KMS-11 (cell line): ENCODE measurements at regions not wholly inside any gene's neighbourhood (a gene's known extent, or its start where the extent isn't known, plus 50 kb on each side); places are given as distances from the start of the nearest gene placed in this dataset.

ENCODE experiments used
- H2AFZ ChIP-seq: fragments of 200-600 bp; sonication (generic); 2 replicates; pipeline ENCODE4 v1.6.1; 2016; ENCODE audit warnings: antibody characterized with exemption, mixed run types, low read depth
- H3K27ac ChIP-seq: fragments of 200-600 bp; sonication (generic); 2 replicates; pipeline ENCODE4 v1.6.1; 2016; ENCODE audit warnings: mild to moderate bottlenecking, mixed run types
- H3K27me3 ChIP-seq: fragments of 200-600 bp; sonication (generic); 2 replicates; pipeline ENCODE4 v1.6.1; 2017; ENCODE audit warnings: mild to moderate bottlenecking, low read depth, mixed run types, moderate library complexity; ENCODE audit not compliant: insufficient read depth
- H3K36me3 ChIP-seq: fragments of 200-600 bp; sonication (generic); 2 replicates; pipeline ENCODE4 v1.6.1; 2017; ENCODE audit warnings: mild to moderate bottlenecking, mixed run types; ENCODE audit not compliant: insufficient read depth
- H3K4me1 ChIP-seq: fragments of 200-600 bp; sonication (generic); 2 replicates; pipeline ENCODE4 v1.6.1; 2016; ENCODE audit warnings: mild to moderate bottlenecking, low read depth, mixed run types; ENCODE audit not compliant: poor library complexity, severe bottlenecking
- H3K4me2 ChIP-seq: fragments of 200-600 bp; sonication (generic); 2 replicates; pipeline ENCODE4 v1.7.0; 2016; ENCODE audit warnings: mild to moderate bottlenecking, mixed run types
- H3K4me3 ChIP-seq: fragments of 200-600 bp; sonication (generic); IDR thresholded peaks from 2 replicates; pipeline ENCODE4 v1.6.1; 2017; ENCODE audit warnings: low read depth, low read length, mixed read lengths; ENCODE audit not compliant: insufficient read depth
- H3K79me2 ChIP-seq: fragments of 200-600 bp; sonication (generic); 2 replicates; pipeline ENCODE4 v1.6.1; 2016; ENCODE audit warnings: low read depth, mixed run types; ENCODE audit not compliant: insufficient read depth
- H3K9ac ChIP-seq: fragments of 200-600 bp; sonication (generic); 2 replicates; pipeline ENCODE4 v1.6.1; 2016; ENCODE audit warnings: mild to moderate bottlenecking, mixed run types
- H4K20me1 ChIP-seq: fragments of 200-600 bp; sonication (generic); 2 replicates; pipeline ENCODE4 v1.6.1; 2016; ENCODE audit warnings: mild to moderate bottlenecking, mixed run types; ENCODE audit not compliant: insufficient read depth
- CTCF ChIP-seq: fragments of 200-600 bp; sonication (generic); conservative IDR thresholded peaks from 2 replicates; pipeline ENCODE4 v1.6.1; 2017; ENCODE audit warnings: low read depth, mild to moderate bottlenecking, antibody characterized with exemption, low read length, moderate library complexity, mixed read lengths

GRCh38 chr4:83837614-83838308 lies 301.9 kb downstream of the GPAT3 start:
- Histone ChIP-seq H4K20me1 (no peaks in the 10 kb centered on the region), H3K36me3 (no peaks in the 10 kb centered on the region), H2AFZ (no peak overlapping the region), H3K27me3 (no peaks in the 10 kb centered on the region), H3K9ac (no peak overlapping the region), H3K4me2 (no peak overlapping the region), H3K79me2 (no peaks in the 10 kb centered on the region), H3K27ac (no peak overlapping the region), H3K4me3 (no peak overlapping the region), H3K4me1 (no peaks in the 10 kb centered on the region)
- TF ChIP-seq CTCF, result no peak

DNA sequence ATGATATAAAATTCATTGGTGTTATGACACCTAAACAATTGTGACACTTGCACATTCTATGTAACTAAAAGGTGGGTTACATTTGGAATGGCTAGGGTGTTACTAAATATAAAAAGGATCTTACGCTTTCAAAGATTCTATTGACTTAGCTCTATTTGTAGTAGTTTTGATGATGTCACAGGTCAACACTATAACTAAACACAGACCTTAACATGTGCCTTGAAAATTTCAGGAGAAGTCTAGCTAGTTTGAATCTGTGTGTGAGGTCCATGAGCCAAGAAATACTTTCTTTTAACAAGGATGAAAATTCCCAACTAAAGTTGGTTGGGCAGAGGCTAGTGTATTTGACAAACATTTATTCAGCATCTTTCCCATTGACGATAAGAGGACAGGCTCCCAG lies 298.0 kb downstream of the GPAT3 start:
- Histone ChIP-seq H3K9ac (no peak overlapping the region), H3K4me2 (no peak overlapping the region), H2AFZ (no peak overlapping the region), H3K4me1 (no peaks in the 10 kb centered on the region), H3K36me3 (no peaks in the 10 kb centered on the region), H4K20me1 (no peaks in the 10 kb centered on the region), H3K27ac (no peak overlapping the region), H3K79me2 (no peaks in the 10 kb centered on the region), H3K4me3 (no peak overlapping the region), H3K27me3 (no peaks in the 10 kb centered on the region)
- TF ChIP-seq CTCF, result no peak

- no peaks in the 10 kb centered on the region for H3K79me2 ChIP-seq
- no peak overlapping the region for H3K27ac ChIP-seq
- H3K36me3 ChIP-seq, result no peaks in the 10 kb centered on the region
- TF ChIP-seq CTCF, result no peak
- no peak overlapping the region for H2AFZ ChIP-seq
- no peak overlapping the region for H3K9ac ChIP-seq
- no peaks in the 10 kb centered on the region for H3K4me1 ChIP-seq
- no peaks in the 10 kb centered on the region for H4K20me1 ChIP-seq
- no peak overlapping the region for H3K4me3 ChIP-seq
- H3K27me3 ChIP-seq, result no peaks in the 10 kb centered on the region
- no peak overlapping the region for H3K4me2 ChIP-seq
Measured at GRCh38 chr4:83832110-83832825, 296.4 kb downstream of the GPAT3 start.

- no peak overlapping the region for H3K4me2 ChIP-seq
- H3K36me3 ChIP-seq, result no peaks in the 10 kb centered on the region
- H3K9ac ChIP-seq, result no peak overlapping the region
- no peak overlapping the region for H3K4me3 ChIP-seq
- H3K27ac ChIP-seq, result no peak overlapping the region
- no peak for TF ChIP-seq CTCF
- no peaks in the 10 kb centered on the region for H3K27me3 ChIP-seq
- H3K79me2 ChIP-seq, result no peaks in the 10 kb centered on the region
- no peak overlapping the region for H2AFZ ChIP-seq
- H4K20me1 ChIP-seq, result no peaks in the 10 kb centered on the region
- no peaks in the 10 kb centered on the region for H3K4me1 ChIP-seq
Measured at GRCh38 chr4:83831588-83831987, 295.7 kb downstream of the GPAT3 start.
